ENCODE measurements at regions not wholly inside any gene's neighbourhood (a gene's known extent, or its start where the extent isn't known, plus 50 kb on each side); places are given as distances from the start of the nearest gene placed in this dataset.
"Not testable (repeated sequence)": the region's sequence is repeated elsewhere in the genome, so short reads cannot be mapped to it uniquely, and the experiment has no call there.

- not testable (repeated sequence) for DNase-seq; H3K4me3 Mint-ChIP-seq; H3K27me3 Mint-ChIP-seq; H3K36me3 Mint-ChIP-seq (ENCODE audit: low read depth); H3K9me3 Mint-ChIP-seq; H3K27ac Mint-ChIP-seq; H3K4me1 Mint-ChIP-seq (ENCODE audit: low read depth)
These were observed 77.6 kb downstream of the HHIPL2 start for GRCh38 chr1:222470252-222470805.

GRCh38 chr1:222466150-222466865 is 81.6 kb downstream of the HHIPL2 start:
- no peak for DNase-seq
- no peaks in the 10 kb centered on the region for H3K9me3 Mint-ChIP-seq
- H3K27ac Mint-ChIP-seq, result no peak overlapping the region
- no peak overlapping the region for H3K4me3 Mint-ChIP-seq
- peaks cover 11% of the 10 kb centered on the region for H3K4me1 Mint-ChIP-seq (ENCODE audit: low read depth)
- H3K27me3 Mint-ChIP-seq, result no peaks in the 10 kb centered on the region
- no peaks in the 10 kb centered on the region for H3K36me3 Mint-ChIP-seq (ENCODE audit: low read depth)

- Mint-ChIP-seq H3K4me1 (ENCODE audit: low read depth) (peaks cover 11% of the 10 kb centered on the region), H3K4me3 (peak overlapping the region; percentile 69), H3K27ac (peak overlapping the region; percentile 88), H3K36me3 (ENCODE audit: low read depth) (no peaks in the 10 kb centered on the region), H3K9me3 (no peaks in the 10 kb centered on the region), H3K27me3 (no peaks in the 10 kb centered on the region)
- DNase-seq, result peak; percentile 91
These were observed 82.5 kb downstream of the HHIPL2 start for GRCh38 chr1:222465211-222466041.

GRCh38 chr1:222464841-222465210 is 83.1 kb downstream of the HHIPL2 start:
- Mint-ChIP-seq H3K9me3 (no peaks in the 10 kb centered on the region), H3K4me1 (ENCODE audit: low read depth) (peaks cover 11% of the 10 kb centered on the region), H3K4me3 (peak overlapping the region; percentile 69), H3K27me3 (no peaks in the 10 kb centered on the region), H3K36me3 (ENCODE audit: low read depth) (no peaks in the 10 kb centered on the region), H3K27ac (peak overlapping the region; percentile 77)
- DNase-seq, result peak; percentile 82

GRCh38 chr1:222463059-222463730 is 84.7 kb downstream of the HHIPL2 start:
- DNase-seq, result no peak
- Mint-ChIP-seq H3K27ac (no peak overlapping the region), H3K27me3 (no peaks in the 10 kb centered on the region), H3K36me3 (ENCODE audit: low read depth) (no peaks in the 10 kb centered on the region), H3K4me1 (ENCODE audit: low read depth) (peaks cover 11% of the 10 kb centered on the region), H3K4me3 (no peak overlapping the region), H3K9me3 (no peaks in the 10 kb centered on the region)

- DNase-seq, result no peak
- H3K27ac Mint-ChIP-seq, result no peak overlapping the region
- peaks cover 11% of the 10 kb centered on the region for H3K4me1 Mint-ChIP-seq (ENCODE audit: low read depth)
- H3K9me3 Mint-ChIP-seq, result no peaks in the 10 kb centered on the region
- no peaks in the 10 kb centered on the region for H3K27me3 Mint-ChIP-seq
- H3K4me3 Mint-ChIP-seq, result no peak overlapping the region
- H3K36me3 Mint-ChIP-seq (ENCODE audit: low read depth), result no peaks in the 10 kb centered on the region
These were observed 85.3 kb downstream of the HHIPL2 start for GRCh38 chr1:222462601-222463000.

GRCh38 chr1:222461941-222462340 is 86.0 kb downstream of the HHIPL2 start:
- H3K9me3 Mint-ChIP-seq, result peaks cover 7% of the 10 kb centered on the region
- no peaks in the 10 kb centered on the region for H3K36me3 Mint-ChIP-seq (ENCODE audit: low read depth)
- no peak overlapping the region for H3K4me3 Mint-ChIP-seq
- H3K4me1 Mint-ChIP-seq (ENCODE audit: low read depth), result peaks cover 11% of the 10 kb centered on the region
- DNase-seq, result no peak
- H3K27ac Mint-ChIP-seq, result no peak overlapping the region
- no peaks in the 10 kb centered on the region for H3K27me3 Mint-ChIP-seq

GRCh38 chr1:222459652-222460051 is 88.3 kb downstream of the HHIPL2 start:
- Mint-ChIP-seq H3K36me3 (ENCODE audit: low read depth) (no peaks in the 10 kb centered on the region), H3K4me1 (ENCODE audit: low read depth) (peaks cover 13% of the 10 kb centered on the region), H3K4me3 (no peak overlapping the region), H3K27ac (no peak overlapping the region), H3K9me3 (peaks cover 9% of the 10 kb centered on the region), H3K27me3 (no peaks in the 10 kb centered on the region)
- no peak for DNase-seq

- Mint-ChIP-seq H3K9me3 (peaks cover 9% of the 10 kb centered on the region), H3K27ac (no peak overlapping the region), H3K27me3 (no peaks in the 10 kb centered on the region), H3K4me3 (no peak overlapping the region), H3K36me3 (ENCODE audit: low read depth) (no peaks in the 10 kb centered on the region), H3K4me1 (ENCODE audit: low read depth) (peaks cover 18% of the 10 kb centered on the region)
- no peak for DNase-seq
These were observed 90.4 kb downstream of the HHIPL2 start for GRCh38 chr1:222457513-222457912.

GRCh38 chr1:222457084-222457483 is 90.8 kb downstream of the HHIPL2 start:
- peaks cover 18% of the 10 kb centered on the region for H3K4me1 Mint-ChIP-seq (ENCODE audit: low read depth)
- peaks cover 9% of the 10 kb centered on the region for H3K9me3 Mint-ChIP-seq
- H3K27me3 Mint-ChIP-seq, result no peaks in the 10 kb centered on the region
- no peak overlapping the region for H3K4me3 Mint-ChIP-seq
- H3K36me3 Mint-ChIP-seq (ENCODE audit: low read depth), result no peaks in the 10 kb centered on the region
- no peak overlapping the region for H3K27ac Mint-ChIP-seq
- no peak for DNase-seq

- H3K9me3 Mint-ChIP-seq, result peaks cover 9% of the 10 kb centered on the region
- peak overlapping the region; percentile 42 for H3K27ac Mint-ChIP-seq
- H3K4me3 Mint-ChIP-seq, result no peak overlapping the region
- H3K36me3 Mint-ChIP-seq (ENCODE audit: low read depth), result no peaks in the 10 kb centered on the region
- no peaks in the 10 kb centered on the region for H3K27me3 Mint-ChIP-seq
- peaks cover 18% of the 10 kb centered on the region for H3K4me1 Mint-ChIP-seq (ENCODE audit: low read depth)
- peak; percentile 86 for DNase-seq
These were observed 92.6 kb downstream of the HHIPL2 start for GRCh38 chr1:222455188-222455879.

- H3K4me3 Mint-ChIP-seq, result no peak overlapping the region
- no peaks in the 10 kb centered on the region for H3K27me3 Mint-ChIP-seq
- DNase-seq, result no peak
These were observed 93.1 kb downstream of the HHIPL2 start for GRCh38 chr1:222454782-222455181.

GRCh38 chr1:222454186-222454585 is 93.7 kb downstream of the HHIPL2 start:
- no peaks in the 10 kb centered on the region for H3K27me3 Mint-ChIP-seq
- no peak overlapping the region for H3K4me3 Mint-ChIP-seq
- no peak overlapping the region for H3K27ac Mint-ChIP-seq
- H3K4me1 Mint-ChIP-seq (ENCODE audit: low read depth), result peaks cover 18% of the 10 kb centered on the region
- DNase-seq, result no peak
- no peaks in the 10 kb centered on the region for H3K36me3 Mint-ChIP-seq (ENCODE audit: low read depth)
- peaks cover 9% of the 10 kb centered on the region for H3K9me3 Mint-ChIP-seq

More at GRCh38 chr1:222454782-222455181, 93.1 kb downstream of the HHIPL2 start:
- Mint-ChIP-seq H3K9me3 (peaks cover 9% of the 10 kb centered on the region), H3K27ac (peak overlapping the region; percentile 31), H3K4me1 (ENCODE audit: low read depth) (peaks cover 18% of the 10 kb centered on the region), H3K36me3 (ENCODE audit: low read depth) (no peaks in the 10 kb centered on the region)

GRCh38 chr1:222452031-222452430 is 95.9 kb downstream of the HHIPL2 start:
- Mint-ChIP-seq H3K27me3 (no peaks in the 10 kb centered on the region), H3K4me1 (ENCODE audit: low read depth) (peaks cover 18% of the 10 kb centered on the region), H3K27ac (no peak overlapping the region), H3K4me3 (no peak overlapping the region), H3K9me3 (peaks cover 3% of the 10 kb centered on the region), H3K36me3 (ENCODE audit: low read depth) (no peaks in the 10 kb centered on the region)
- no peak for DNase-seq
